ENCODE measurements at regions not wholly inside any gene's neighbourhood (a gene's known extent, or its start where the extent isn't known, plus 50 kb on each side); places are given as distances from the start of the nearest gene placed in this dataset.
"Not testable (repeated sequence)": the region's sequence is repeated elsewhere in the genome, so short reads cannot be mapped to it uniquely, and the experiment has no call there.

- no peak for DNase-seq
Observed at GRCh38 chr3:89628856-89629670, 521.6 kb downstream of the EPHA3 start.

- no peak for DNase-seq
Observed at GRCh38 chr3:89635137-89635536, 527.7 kb downstream of the EPHA3 start.

DNA sequence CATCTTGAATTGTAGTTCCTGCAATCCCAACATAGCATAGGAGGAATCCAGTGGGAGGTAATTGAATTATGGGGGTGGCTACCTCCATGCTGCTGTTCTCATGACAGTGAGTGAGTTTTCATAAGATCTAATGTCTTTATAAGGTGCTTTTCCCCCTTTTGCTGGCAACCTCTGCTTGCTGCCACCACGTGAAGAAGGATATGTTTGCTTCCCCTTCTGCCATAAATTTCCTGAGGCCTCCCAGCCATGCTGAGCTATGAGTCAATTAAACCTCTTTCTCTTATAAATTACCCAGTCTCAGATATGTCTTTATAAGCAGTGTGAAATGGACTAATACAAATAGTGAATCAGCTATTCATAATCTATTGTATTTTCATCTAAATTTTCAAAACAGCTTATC is 537.3 kb downstream of the EPHA3 start:
- no peak for DNase-seq

DNA sequence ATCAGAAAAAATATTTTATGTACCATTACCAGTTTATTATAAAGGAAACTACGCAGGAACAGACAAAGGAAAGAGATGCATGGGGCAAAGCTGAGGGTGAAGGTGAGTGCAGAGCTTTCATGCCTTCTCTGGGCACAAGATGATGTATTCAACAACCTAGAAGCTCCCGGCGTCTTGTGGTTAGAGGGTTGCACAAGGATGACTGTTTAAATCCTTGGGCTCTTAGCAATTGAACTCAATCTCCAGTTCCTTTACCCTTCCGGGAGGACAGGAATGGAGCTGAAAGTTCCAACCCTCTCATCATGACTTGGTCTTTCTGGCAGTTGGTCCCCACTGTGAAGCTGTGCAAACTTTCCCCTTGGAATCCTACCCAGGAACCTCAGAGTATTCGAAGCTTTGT is 542.0 kb downstream of the EPHA3 start:
- DNase-seq: no peak

- DNase-seq: no peak
Observed at GRCh38 chr3:89654031-89654430, 546.6 kb downstream of the EPHA3 start.

GRCh38 chr3:89656388-89656787 is 549.0 kb downstream of the EPHA3 start:
- no peak for DNase-seq

- no peak for DNase-seq
Observed at GRCh38 chr3:89679686-89680085, 572.3 kb downstream of the EPHA3 start.

DNA sequence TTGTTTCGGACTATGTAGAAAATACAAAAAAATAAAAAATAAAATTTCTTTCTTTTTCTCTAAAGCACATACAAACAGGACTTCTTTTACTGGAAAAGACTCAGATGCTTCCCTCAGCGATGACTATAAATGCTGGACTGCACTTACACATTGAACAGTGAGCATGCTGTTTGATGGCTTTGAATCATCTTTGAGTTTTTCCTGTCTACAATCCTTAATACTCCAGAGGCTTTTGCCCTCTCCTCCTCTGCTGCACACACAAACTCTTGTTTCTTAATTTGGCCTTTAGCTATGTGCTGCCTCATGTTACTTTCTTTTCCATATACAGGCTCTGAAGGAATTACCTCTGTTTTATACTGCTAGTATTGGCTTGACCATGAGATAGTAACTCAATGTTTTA is 575.1 kb downstream of the EPHA3 start:
- no peak for DNase-seq

GRCh38 chr3:89685731-89686130 is 578.3 kb downstream of the EPHA3 start:
- no peak for DNase-seq

GRCh38 chr3:89690646-89691045 is 583.2 kb downstream of the EPHA3 start:
- DNase-seq: no peak

- DNase-seq: no peak
Observed at GRCh38 chr3:89692601-89693000, 585.2 kb downstream of the EPHA3 start.

DNA sequence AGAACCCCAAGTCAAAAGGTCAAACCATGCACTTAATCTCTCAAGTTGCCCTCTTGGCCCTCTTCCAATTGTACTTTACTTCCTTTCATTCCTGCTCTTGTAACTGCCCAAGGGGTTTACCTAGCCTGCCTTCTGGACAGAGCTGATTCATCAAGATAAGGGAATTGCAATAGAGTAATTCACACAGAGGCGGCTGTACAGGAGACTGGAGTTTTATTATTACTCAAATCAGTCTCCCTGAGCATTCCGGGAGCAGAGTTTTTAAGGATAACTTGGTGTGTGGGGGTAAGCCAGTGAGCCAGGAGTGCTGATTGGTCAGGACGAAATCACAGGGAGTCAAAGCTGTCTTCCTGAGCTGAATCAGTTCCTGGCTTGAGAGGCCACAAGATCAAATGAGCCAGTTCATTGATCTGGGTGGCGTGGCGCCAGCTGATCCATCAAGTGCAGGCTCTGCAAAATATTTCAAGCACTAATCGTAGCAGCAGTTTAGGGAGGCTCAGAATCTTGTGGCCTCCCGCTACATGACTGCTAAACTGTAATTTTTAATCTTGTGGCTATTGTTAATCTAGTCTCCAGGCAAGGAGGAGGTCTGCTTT is 590.0 kb downstream of the EPHA3 start:
- DNase-seq: no peak

DNA sequence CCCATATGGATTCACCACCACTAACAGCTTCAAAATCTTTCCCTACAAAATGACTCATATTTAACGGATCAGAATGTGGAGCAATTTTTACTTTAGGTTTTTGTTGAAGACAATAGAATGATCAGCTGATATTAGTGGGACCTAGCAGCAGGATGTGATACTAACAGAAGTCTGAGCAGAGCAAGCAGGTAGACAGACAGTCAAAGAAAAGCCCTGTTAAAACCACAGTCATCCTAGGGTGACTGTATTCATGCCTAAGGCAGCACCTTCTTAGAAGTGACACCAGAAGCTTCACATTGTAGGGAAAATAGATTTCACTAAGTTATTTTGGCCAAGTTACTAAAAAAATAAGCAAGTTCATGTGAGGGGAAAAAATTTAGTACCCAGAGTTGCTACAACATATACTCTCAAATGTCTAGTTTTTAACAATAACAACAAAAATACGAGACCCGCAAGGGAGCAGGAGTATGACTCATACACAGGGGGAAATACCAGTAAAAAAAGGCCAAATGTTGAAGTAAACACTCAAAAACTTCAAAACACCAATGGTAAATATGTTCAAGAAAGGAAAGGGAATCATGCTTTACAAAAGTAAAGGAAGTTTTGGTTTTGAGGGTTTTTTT is 590.9 kb downstream of the EPHA3 start:
- no peak for DNase-seq

GRCh38 chr3:89699229-89699628 is 591.8 kb downstream of the EPHA3 start:
- DNase-seq: no peak

DNA sequence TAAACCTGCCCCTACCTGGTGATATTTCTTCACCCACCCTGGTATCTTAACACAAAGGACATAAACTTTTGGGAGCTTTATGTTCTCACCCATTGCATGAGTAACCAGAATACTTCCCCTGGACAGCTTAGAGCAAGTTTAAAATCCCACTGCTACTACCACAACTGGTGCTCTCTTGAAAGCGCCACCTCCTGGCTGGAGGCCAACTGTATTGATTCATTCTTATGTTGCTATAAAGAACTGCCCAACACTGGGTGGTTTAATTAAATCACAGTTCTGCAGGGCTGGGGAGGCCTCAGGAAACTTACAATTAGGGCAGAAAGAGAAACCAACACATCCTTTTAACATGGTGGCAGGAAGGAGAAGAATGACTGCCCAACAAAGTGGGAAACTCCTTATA is 592.4 kb downstream of the EPHA3 start:
- no peak for DNase-seq

DNA sequence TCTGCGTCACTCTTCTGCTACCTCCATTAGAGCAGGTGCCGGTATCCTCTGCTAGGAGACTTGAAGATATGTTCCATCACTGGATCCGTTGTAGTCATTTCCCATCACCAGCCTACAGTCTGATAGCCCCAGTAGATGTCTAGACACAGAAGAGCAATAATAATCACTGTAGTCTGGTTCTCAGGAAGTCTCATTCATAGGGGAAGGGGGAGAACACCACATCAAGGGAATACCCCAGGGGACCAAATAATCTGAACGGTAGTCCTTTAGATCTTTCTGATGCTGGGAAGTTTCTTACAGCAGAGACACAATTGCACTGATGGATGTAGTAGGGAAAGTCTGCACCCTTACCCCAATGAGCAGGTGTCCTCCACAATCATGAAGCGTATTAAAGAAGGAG is 595.0 kb downstream of the EPHA3 start:
- no peak for DNase-seq

DNA sequence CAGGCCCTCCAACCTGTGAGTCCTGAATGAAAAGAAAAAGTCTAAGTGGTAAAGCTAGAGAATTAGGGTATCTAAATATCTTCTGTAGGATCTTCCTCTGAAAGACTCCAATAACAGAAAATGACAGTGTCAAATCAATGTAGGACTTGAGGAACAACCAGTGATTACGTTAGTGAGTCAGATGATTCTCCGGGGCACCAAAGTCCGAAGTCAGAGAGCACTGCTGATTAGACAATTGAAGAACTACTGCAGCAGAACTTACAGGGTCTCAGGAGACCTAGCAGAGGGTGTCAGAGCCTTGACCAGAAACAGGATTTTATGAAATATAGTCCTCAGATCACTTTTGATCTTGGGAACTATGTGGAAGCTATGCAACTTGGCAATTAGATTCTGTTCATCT is 605.8 kb downstream of the EPHA3 start:
- DNase-seq: no peak

GRCh38 chr3:89714237-89714636 is 606.8 kb downstream of the EPHA3 start:
- DNase-seq: no peak

- DNase-seq: peak; percentile 18
Observed at GRCh38 chr3:89740080-89740880, 632.9 kb downstream of the EPHA3 start.

DNA sequence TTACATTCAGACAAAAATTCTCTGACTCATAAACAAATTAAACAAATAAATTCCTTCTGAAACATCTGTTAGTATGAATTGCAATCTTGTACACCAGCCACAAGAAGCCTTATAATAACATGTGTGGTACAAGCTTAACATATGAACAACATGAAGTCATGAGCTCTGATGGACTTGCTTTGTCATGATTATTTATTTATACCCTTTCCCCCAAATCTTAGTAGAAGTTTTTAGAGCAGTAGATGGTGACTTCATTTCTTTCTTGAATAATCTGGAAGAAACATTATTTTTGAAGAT is 633.4 kb downstream of the EPHA3 start:
- no peak for DNase-seq

GRCh38 chr3:89742546-89742945 is 635.1 kb downstream of the EPHA3 start:
- DNase-seq: no peak

- not testable (repeated sequence) for DNase-seq
Observed at GRCh38 chr3:89747541-89748278, 640.3 kb downstream of the EPHA3 start.

- DNase-seq: no peak
Observed at GRCh38 chr3:89762405-89762804, 655.0 kb downstream of the EPHA3 start.

All from hindlimb muscle (tissue), 1 donor.